ENCODE measurements at regions not wholly inside any gene's neighbourhood (a gene's known extent, or its start where the extent isn't known, plus 50 kb on each side); places are given as distances from the start of the nearest gene placed in this dataset.
A peak's percentile ranks its signal among the peaks of the same experiment; 100 is the strongest.

- TF ChIP-seq ZGPAT (CRISPR knock-in tag; IDR thresholded peaks at IDR 0.05) (no peak), ZBTB2 (CRISPR knock-in tag; IDR thresholded peaks at IDR 0.05; ENCODE audit: low read depth) (no peak), SMARCC2 (IDR thresholded peaks at IDR 0.05) (no peak), ZFP91 (CRISPR knock-in tag; IDR thresholded peaks at IDR 0.05; ENCODE audit: borderline replicate concordance) (no peak), ZNF605 (CRISPR knock-in tag; IDR thresholded peaks at IDR 0.05) (no peak), KLF6 (CRISPR knock-in tag; IDR thresholded peaks at IDR 0.05) (no peak), ZKSCAN1 (IDR thresholded peaks at IDR 0.05; ENCODE audit: low read length) (no peak), ZNF317 (CRISPR knock-in tag; IDR thresholded peaks at IDR 0.05) (peak; percentile 61), HOXA3 (CRISPR knock-in tag; IDR thresholded peaks at IDR 0.05) (peak; percentile 23; the same call in 1 of the 2 replicates)
- TF ChIP-seq, protein P1, sequence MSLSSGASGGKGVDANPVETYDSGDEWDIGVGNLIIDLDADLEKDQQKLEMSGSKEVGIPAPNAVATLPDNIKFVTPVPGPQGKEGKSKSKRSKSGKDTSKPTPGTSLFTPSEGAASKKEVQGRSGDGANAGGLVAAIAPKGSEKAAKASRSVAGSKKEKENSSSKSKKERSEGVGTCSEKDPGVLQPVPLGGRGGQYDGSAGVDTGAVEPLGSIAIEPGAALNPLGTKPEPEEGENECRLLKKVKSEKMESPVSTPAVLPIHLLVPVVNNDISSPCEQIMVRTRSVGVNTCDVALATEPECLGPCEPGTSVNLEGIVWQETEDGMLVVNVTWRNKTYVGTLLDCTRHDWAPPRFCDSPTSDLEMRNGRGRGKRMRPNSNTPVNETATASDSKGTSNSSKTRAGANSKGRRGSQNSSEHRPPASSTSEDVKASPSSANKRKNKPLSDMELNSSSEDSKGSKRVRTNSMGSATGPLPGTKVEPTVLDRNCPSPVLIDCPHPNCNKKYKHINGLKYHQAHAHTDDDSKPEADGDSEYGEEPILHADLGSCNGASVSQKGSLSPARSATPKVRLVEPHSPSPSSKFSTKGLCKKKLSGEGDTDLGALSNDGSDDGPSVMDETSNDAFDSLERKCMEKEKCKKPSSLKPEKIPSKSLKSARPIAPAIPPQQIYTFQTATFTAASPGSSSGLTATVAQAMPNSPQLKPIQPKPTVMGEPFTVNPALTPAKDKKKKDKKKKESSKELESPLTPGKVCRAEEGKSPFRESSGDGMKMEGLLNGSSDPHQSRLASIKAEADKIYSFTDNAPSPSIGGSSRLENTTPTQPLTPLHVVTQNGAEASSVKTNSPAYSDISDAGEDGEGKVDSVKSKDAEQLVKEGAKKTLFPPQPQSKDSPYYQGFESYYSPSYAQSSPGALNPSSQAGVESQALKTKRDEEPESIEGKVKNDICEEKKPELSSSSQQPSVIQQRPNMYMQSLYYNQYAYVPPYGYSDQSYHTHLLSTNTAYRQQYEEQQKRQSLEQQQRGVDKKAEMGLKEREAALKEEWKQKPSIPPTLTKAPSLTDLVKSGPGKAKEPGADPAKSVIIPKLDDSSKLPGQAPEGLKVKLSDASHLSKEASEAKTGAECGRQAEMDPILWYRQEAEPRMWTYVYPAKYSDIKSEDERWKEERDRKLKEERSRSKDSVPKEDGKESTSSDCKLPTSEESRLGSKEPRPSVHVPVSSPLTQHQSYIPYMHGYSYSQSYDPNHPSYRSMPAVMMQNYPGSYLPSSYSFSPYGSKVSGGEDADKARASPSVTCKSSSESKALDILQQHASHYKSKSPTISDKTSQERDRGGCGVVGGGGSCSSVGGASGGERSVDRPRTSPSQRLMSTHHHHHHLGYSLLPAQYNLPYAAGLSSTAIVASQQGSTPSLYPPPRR (CRISPR knock-in tag; IDR thresholded peaks at IDR 0.05; ENCODE audit: borderline replicate concordance) = 0 out of 2 replicates have a peak, but pooled peaks have one; percentile 18
Observed at GRCh38 chr5:157925786-157926671, 67.1 kb upstream of the CLINT1 start (continued).
